RWPE2 (cell line): ENCODE measurements at regions not wholly inside any gene's neighbourhood (a gene's known extent, or its start where the extent isn't known, plus 50 kb on each side); places are given as distances from the start of the nearest gene placed in this dataset.

Experiments
- ATAC-seq: fragments of 200-7000 bp; cut with Tn5 transposase; 3 replicates; pipeline ENCODE4 v1.9.1; 2021; ENCODE audit warnings: low read depth
- DNase-seq: peaks from one replicate; pipeline ENCODE4 v3.0.0-alpha.2; 2020; ENCODE audit warnings: low spot score
- H3K27ac ChIP-seq: fragments of 450-650 bp; 2 replicates; pipeline ENCODE4 v1.5.1; 2017; ENCODE audit warnings: mild to moderate bottlenecking; ENCODE audit not compliant: poor library complexity, severe bottlenecking
- H3K27me3 ChIP-seq: fragments of 250-450 bp; sonication (Bioruptor Pico); 2 replicates; pipeline ENCODE4 v1.5.1; 2021; ENCODE audit warnings: mild to moderate bottlenecking, moderate library complexity; ENCODE audit not compliant: insufficient read depth, poor library complexity, severe bottlenecking
- H3K36me3 ChIP-seq: fragments of 250-450 bp; sonication (Bioruptor Pico); 2 replicates; pipeline ENCODE4 v1.5.1; 2020; ENCODE audit warnings: low read depth, mild to moderate bottlenecking, moderate library complexity
- H3K4me1 ChIP-seq: fragments of 250-450 bp; sonication (Bioruptor Pico); 2 replicates; pipeline ENCODE4 v1.5.1; 2021; ENCODE audit warnings: mild to moderate bottlenecking, moderate library complexity; ENCODE audit not compliant: insufficient read depth, poor library complexity, severe bottlenecking
- H3K4me3 ChIP-seq: fragments of 250-450 bp; sonication (Bioruptor Pico); 2 replicates; pipeline ENCODE4 v1.5.1; 2021; ENCODE audit warnings: mild to moderate bottlenecking, moderate library complexity; ENCODE audit not compliant: severe bottlenecking
- H3K9me3 ChIP-seq: fragments of 250-450 bp; sonication (Bioruptor Pico); 2 replicates; pipeline ENCODE4 v1.5.1; 2021; ENCODE audit warnings: mild to moderate bottlenecking, moderate library complexity; ENCODE audit not compliant: severe bottlenecking
- TF ChIP-seq, protein P1 (sequence below): fragments of 450-650 bp; IDR thresholded peaks from one replicate; pipeline ENCODE4 v1.5.1; 2017; ENCODE audit warnings: mild to moderate bottlenecking, moderate library complexity; ENCODE audit not compliant: poor library complexity, severe bottlenecking

DNA sequence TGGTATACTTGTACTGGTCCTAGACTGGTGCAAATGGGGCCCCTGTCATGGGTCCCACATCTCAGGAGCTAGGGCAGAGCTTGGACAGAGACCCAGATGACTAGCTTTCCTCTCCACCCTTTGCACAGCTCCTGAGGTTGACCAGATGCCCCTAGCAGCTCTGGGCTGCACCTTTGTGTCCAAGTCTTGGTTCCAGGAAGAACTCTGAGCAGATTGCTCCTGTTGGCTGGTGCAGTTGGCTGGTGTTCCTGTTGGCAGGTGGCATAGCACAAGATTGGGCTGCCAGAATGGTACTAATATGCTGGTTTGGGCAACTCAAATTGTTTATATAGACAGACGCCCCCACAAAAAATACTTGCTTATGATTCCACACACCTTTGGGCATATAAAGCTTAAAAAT is 89.4 kb upstream of the EZR start:
- peaks cover 14% of the 10 kb centered on the region for H3K4me1 ChIP-seq
- H3K27me3 ChIP-seq = no peaks in the 10 kb centered on the region
- H3K27ac ChIP-seq = no peak overlapping the region
- H3K4me3 ChIP-seq = no peak overlapping the region
- H3K9me3 ChIP-seq = peaks cover 19% of the 10 kb centered on the region
- H3K36me3 ChIP-seq = no peaks in the 10 kb centered on the region
- TF ChIP-seq, protein P1, sequence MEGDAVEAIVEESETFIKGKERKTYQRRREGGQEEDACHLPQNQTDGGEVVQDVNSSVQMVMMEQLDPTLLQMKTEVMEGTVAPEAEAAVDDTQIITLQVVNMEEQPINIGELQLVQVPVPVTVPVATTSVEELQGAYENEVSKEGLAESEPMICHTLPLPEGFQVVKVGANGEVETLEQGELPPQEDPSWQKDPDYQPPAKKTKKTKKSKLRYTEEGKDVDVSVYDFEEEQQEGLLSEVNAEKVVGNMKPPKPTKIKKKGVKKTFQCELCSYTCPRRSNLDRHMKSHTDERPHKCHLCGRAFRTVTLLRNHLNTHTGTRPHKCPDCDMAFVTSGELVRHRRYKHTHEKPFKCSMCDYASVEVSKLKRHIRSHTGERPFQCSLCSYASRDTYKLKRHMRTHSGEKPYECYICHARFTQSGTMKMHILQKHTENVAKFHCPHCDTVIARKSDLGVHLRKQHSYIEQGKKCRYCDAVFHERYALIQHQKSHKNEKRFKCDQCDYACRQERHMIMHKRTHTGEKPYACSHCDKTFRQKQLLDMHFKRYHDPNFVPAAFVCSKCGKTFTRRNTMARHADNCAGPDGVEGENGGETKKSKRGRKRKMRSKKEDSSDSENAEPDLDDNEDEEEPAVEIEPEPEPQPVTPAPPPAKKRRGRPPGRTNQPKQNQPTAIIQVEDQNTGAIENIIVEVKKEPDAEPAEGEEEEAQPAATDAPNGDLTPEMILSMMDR = no peak
- DNase-seq (no peak), ATAC-seq (no peak)

DNA sequence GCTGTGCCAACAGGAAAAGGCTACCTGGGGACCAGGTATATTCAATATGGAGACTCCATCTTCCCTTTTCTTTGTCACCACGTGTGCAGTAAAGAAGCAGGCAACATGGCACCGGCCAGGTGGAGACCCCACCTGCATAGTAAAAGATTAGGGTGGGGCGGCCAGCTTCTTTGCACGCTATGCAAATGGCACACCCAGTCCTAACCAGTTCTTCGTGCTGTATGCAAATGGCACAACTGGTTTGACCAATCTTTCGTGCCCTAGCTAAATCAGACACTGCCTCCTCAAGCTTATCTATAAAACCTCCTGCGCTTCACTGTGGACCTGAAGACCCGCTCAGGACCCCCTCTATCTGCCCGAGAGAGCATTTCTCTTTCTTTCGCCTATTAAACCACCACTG is 88.8 kb upstream of the EZR start:
- Histone ChIP-seq H3K36me3 (no peaks in the 10 kb centered on the region), H3K27me3 (no peaks in the 10 kb centered on the region), H3K9me3 (peaks cover 19% of the 10 kb centered on the region), H3K4me1 (peaks cover 14% of the 10 kb centered on the region), H3K4me3 (no peak overlapping the region), H3K27ac (no peak overlapping the region)
- DNase-seq (no peak), ATAC-seq (no peak)
- TF ChIP-seq, protein P1 = no peak

DNA sequence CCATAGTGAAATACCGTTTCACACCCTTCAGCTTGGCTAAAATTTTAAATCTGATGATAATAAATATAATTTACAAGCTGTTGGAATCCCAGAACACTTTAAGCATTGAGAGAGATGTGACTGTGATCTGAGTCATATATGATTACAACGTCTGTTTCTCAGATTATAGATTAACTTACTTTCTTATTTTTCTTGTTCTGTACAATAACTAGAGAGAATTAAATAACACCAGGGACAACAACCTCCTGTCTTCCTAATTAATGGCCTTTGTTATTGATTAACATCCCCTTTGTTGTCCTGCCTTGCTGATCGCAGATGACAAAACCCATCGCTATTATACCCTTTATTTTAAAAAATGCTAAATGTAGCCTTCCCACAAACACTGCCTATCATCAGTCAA is 87.8 kb upstream of the EZR start:
- TF ChIP-seq, protein P1 = no peak
- Histone ChIP-seq H3K36me3 (no peaks in the 10 kb centered on the region), H3K4me1 (peaks cover 14% of the 10 kb centered on the region), H3K9me3 (peaks cover 19% of the 10 kb centered on the region), H3K4me3 (no peak overlapping the region), H3K27me3 (no peaks in the 10 kb centered on the region), H3K27ac (no peak overlapping the region)
- ATAC-seq = no peak
- no peak for DNase-seq

DNA sequence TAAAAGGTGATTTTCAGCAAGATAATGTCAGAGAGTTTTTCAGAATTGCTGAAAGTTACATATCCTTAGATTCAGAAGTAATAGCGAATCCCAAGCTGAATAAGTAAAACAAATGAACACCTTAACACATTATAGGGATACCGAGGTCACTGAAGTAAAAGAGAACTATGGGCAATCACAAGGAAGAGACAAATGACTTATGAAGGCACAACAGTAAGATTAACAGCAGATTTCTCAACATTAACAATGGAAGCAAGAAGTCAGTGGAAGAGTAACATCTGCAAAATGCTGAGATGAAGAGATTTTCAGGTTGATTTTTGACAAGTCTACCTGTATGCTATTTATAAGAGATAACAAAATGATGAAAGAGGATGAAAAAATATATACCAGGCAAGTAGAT is 86.1 kb upstream of the EZR start:
- Histone ChIP-seq H3K27me3 (no peaks in the 10 kb centered on the region), H3K36me3 (no peaks in the 10 kb centered on the region), H3K9me3 (peaks cover 19% of the 10 kb centered on the region), H3K4me3 (no peak overlapping the region), H3K27ac (no peak overlapping the region), H3K4me1 (peaks cover 5% of the 10 kb centered on the region)
- DNase-seq (no peak), ATAC-seq (no peak)
- TF ChIP-seq, protein P1 = no peak

DNA sequence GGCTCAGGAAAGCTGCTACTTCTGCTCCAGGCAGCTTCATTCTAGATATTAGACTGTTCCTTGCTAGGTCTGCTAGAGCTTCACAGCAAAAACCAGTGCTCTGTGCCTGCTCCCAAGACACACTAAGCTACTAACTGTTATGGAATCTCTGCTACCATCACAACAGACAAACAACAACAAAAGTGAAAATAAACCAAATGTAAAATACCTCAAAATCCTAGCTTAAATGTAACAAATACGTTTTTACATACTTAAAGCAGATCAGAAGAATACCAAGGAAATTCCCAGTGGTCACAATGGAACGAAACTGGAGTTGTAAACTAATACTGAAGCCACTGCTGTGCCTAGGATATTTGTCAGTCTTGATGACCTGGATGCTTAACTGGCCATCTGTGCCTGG is 84.6 kb upstream of the EZR start:
- TF ChIP-seq, protein P1 = no peak
- Histone ChIP-seq H3K27me3 (no peaks in the 10 kb centered on the region), H3K9me3 (peaks cover 19% of the 10 kb centered on the region), H3K36me3 (no peaks in the 10 kb centered on the region), H3K27ac (no peak overlapping the region), H3K4me3 (no peak overlapping the region), H3K4me1 (no peaks in the 10 kb centered on the region)
- DNase-seq (no peak), ATAC-seq (no peak)
